Activated T-cell treated with anti-CD3 and anti-CD28 coated beads, Interleukin-2, amount 50 U/mL, for 24 hours (primary cell): ENCODE measurements at regions not wholly inside any gene's neighbourhood (a gene's known extent, or its start where the extent isn't known, plus 50 kb on each side); places are given as distances from the start of the nearest gene placed in this dataset.

Experiments
- DNase-seq: peaks from one replicate; pipeline ENCODE4 v3.0.0-alpha.2; 2020
- H3K27ac Mint-ChIP-seq: 2 replicates; pipeline ENCODE4 v1.8.0; 2020; ENCODE audit warnings: mild to moderate bottlenecking, mixed read lengths
- H3K27me3 Mint-ChIP-seq: 2 replicates; pipeline ENCODE4 v1.8.0; 2020; ENCODE audit warnings: mixed read lengths
- H3K36me3 Mint-ChIP-seq: 2 replicates; pipeline ENCODE4 v1.8.0; 2020; ENCODE audit warnings: low read depth, mixed read lengths
- H3K4me1 Mint-ChIP-seq: 2 replicates; pipeline ENCODE4 v1.8.0; 2020; ENCODE audit warnings: low read depth, mixed read lengths
- H3K4me3 Mint-ChIP-seq: 2 replicates; pipeline ENCODE4 v1.8.0; 2020; ENCODE audit warnings: mild to moderate bottlenecking, moderate library complexity, mixed read lengths
- H3K9me3 Mint-ChIP-seq: 2 replicates; pipeline ENCODE4 v1.8.0; 2020; ENCODE audit warnings: mixed read lengths

GRCh38 chr6:125558241-125558843 is 191.1 kb upstream of the HEY2 start:
- no peak for DNase-seq
- H3K27me3 Mint-ChIP-seq, result peaks cover 11% of the 10 kb centered on the region
- H3K9me3 Mint-ChIP-seq, result no peaks in the 10 kb centered on the region
- no peak overlapping the region for H3K4me3 Mint-ChIP-seq
- H3K27ac Mint-ChIP-seq, result no peak overlapping the region
- no peaks in the 10 kb centered on the region for H3K4me1 Mint-ChIP-seq
- no peaks in the 10 kb centered on the region for H3K36me3 Mint-ChIP-seq

GRCh38 chr6:125558907-125559306 is 190.5 kb upstream of the HEY2 start:
- H3K4me3 Mint-ChIP-seq, result no peak overlapping the region
- H3K27me3 Mint-ChIP-seq, result peaks cover 11% of the 10 kb centered on the region
- no peaks in the 10 kb centered on the region for H3K36me3 Mint-ChIP-seq
- no peak for DNase-seq
- H3K9me3 Mint-ChIP-seq, result no peaks in the 10 kb centered on the region
- H3K4me1 Mint-ChIP-seq, result no peaks in the 10 kb centered on the region
- H3K27ac Mint-ChIP-seq, result no peak overlapping the region

GRCh38 chr6:125562156-125562555 is 187.3 kb upstream of the HEY2 start:
- H3K27me3 Mint-ChIP-seq, result peaks cover 17% of the 10 kb centered on the region
- no peaks in the 10 kb centered on the region for H3K4me1 Mint-ChIP-seq
- no peak overlapping the region for H3K4me3 Mint-ChIP-seq
- H3K9me3 Mint-ChIP-seq, result no peaks in the 10 kb centered on the region
- no peak for DNase-seq
- H3K27ac Mint-ChIP-seq, result no peak overlapping the region
- no peaks in the 10 kb centered on the region for H3K36me3 Mint-ChIP-seq

- H3K4me1 Mint-ChIP-seq, result no peaks in the 10 kb centered on the region
- no peak overlapping the region for H3K27ac Mint-ChIP-seq
- H3K4me3 Mint-ChIP-seq, result no peak overlapping the region
- no peaks in the 10 kb centered on the region for H3K9me3 Mint-ChIP-seq
- H3K36me3 Mint-ChIP-seq, result no peaks in the 10 kb centered on the region
- DNase-seq, result no peak
- H3K27me3 Mint-ChIP-seq, result peaks cover 17% of the 10 kb centered on the region
Measured at GRCh38 chr6:125564941-125565340, 184.5 kb upstream of the HEY2 start.

GRCh38 chr6:125567407-125567806 is 182.0 kb upstream of the HEY2 start:
- DNase-seq, result no peak
- Mint-ChIP-seq H3K4me1 (no peaks in the 10 kb centered on the region), H3K9me3 (no peaks in the 10 kb centered on the region), H3K27ac (no peak overlapping the region), H3K27me3 (peaks cover 17% of the 10 kb centered on the region), H3K36me3 (no peaks in the 10 kb centered on the region), H3K4me3 (no peak overlapping the region)

- DNase-seq, result no peak
- H3K27ac Mint-ChIP-seq, result no peak overlapping the region
- peaks cover 17% of the 10 kb centered on the region for H3K27me3 Mint-ChIP-seq
- no peaks in the 10 kb centered on the region for H3K9me3 Mint-ChIP-seq
- no peaks in the 10 kb centered on the region for H3K36me3 Mint-ChIP-seq
- H3K4me3 Mint-ChIP-seq, result no peak overlapping the region
- no peaks in the 10 kb centered on the region for H3K4me1 Mint-ChIP-seq
Measured at GRCh38 chr6:125568609-125569008, 180.8 kb upstream of the HEY2 start.

GRCh38 chr6:125570526-125570925 is 178.9 kb upstream of the HEY2 start:
- Mint-ChIP-seq H3K4me1 (no peaks in the 10 kb centered on the region), H3K9me3 (no peaks in the 10 kb centered on the region), H3K36me3 (no peaks in the 10 kb centered on the region), H3K27ac (no peak overlapping the region), H3K27me3 (peaks cover 6% of the 10 kb centered on the region), H3K4me3 (no peak overlapping the region)
- DNase-seq, result no peak

- Mint-ChIP-seq H3K36me3 (no peaks in the 10 kb centered on the region), H3K4me3 (no peak overlapping the region), H3K27ac (no peak overlapping the region), H3K27me3 (peaks cover 6% of the 10 kb centered on the region), H3K4me1 (no peaks in the 10 kb centered on the region), H3K9me3 (no peaks in the 10 kb centered on the region)
- DNase-seq, result no peak
Measured at GRCh38 chr6:125571207-125571755, 178.2 kb upstream of the HEY2 start.

GRCh38 chr6:125574604-125575003 is 174.8 kb upstream of the HEY2 start:
- H3K9me3 Mint-ChIP-seq, result no peaks in the 10 kb centered on the region
- H3K27me3 Mint-ChIP-seq, result peaks cover 20% of the 10 kb centered on the region
- DNase-seq, result no peak
- H3K36me3 Mint-ChIP-seq, result no peaks in the 10 kb centered on the region
- no peak overlapping the region for H3K27ac Mint-ChIP-seq
- no peaks in the 10 kb centered on the region for H3K4me1 Mint-ChIP-seq
- no peak overlapping the region for H3K4me3 Mint-ChIP-seq

- no peak for DNase-seq
- H3K27me3 Mint-ChIP-seq, result peaks cover 27% of the 10 kb centered on the region
- H3K27ac Mint-ChIP-seq, result no peak overlapping the region
- no peaks in the 10 kb centered on the region for H3K4me1 Mint-ChIP-seq
- no peak overlapping the region for H3K4me3 Mint-ChIP-seq
- H3K36me3 Mint-ChIP-seq, result no peaks in the 10 kb centered on the region
- no peaks in the 10 kb centered on the region for H3K9me3 Mint-ChIP-seq
Measured at GRCh38 chr6:125577124-125577662, 172.2 kb upstream of the HEY2 start.

- no peak overlapping the region for H3K27ac Mint-ChIP-seq
- H3K36me3 Mint-ChIP-seq, result no peaks in the 10 kb centered on the region
- H3K4me3 Mint-ChIP-seq, result no peak overlapping the region
- no peaks in the 10 kb centered on the region for H3K4me1 Mint-ChIP-seq
- no peak for DNase-seq
- H3K9me3 Mint-ChIP-seq, result no peaks in the 10 kb centered on the region
- H3K27me3 Mint-ChIP-seq, result peaks cover 36% of the 10 kb centered on the region
Measured at GRCh38 chr6:125584468-125584939, 164.9 kb upstream of the HEY2 start.

GRCh38 chr6:125585470-125585869 is 164.0 kb upstream of the HEY2 start:
- no peaks in the 10 kb centered on the region for H3K9me3 Mint-ChIP-seq
- no peak overlapping the region for H3K27ac Mint-ChIP-seq
- H3K27me3 Mint-ChIP-seq, result peaks cover 38% of the 10 kb centered on the region
- no peak for DNase-seq
- H3K4me3 Mint-ChIP-seq, result no peak overlapping the region
- no peaks in the 10 kb centered on the region for H3K36me3 Mint-ChIP-seq
- H3K4me1 Mint-ChIP-seq, result no peaks in the 10 kb centered on the region

GRCh38 chr6:125586074-125586473 is 163.4 kb upstream of the HEY2 start:
- peaks cover 38% of the 10 kb centered on the region for H3K27me3 Mint-ChIP-seq
- no peak overlapping the region for H3K27ac Mint-ChIP-seq
- H3K9me3 Mint-ChIP-seq, result no peaks in the 10 kb centered on the region
- no peak for DNase-seq
- no peak overlapping the region for H3K4me3 Mint-ChIP-seq
- no peaks in the 10 kb centered on the region for H3K4me1 Mint-ChIP-seq
- H3K36me3 Mint-ChIP-seq, result no peaks in the 10 kb centered on the region

GRCh38 chr6:125586605-125587004 is 162.8 kb upstream of the HEY2 start:
- H3K4me1 Mint-ChIP-seq, result no peaks in the 10 kb centered on the region
- DNase-seq, result no peak
- H3K9me3 Mint-ChIP-seq, result no peaks in the 10 kb centered on the region

More at GRCh38 chr6:125586605-125587004, 162.8 kb upstream of the HEY2 start:
- Mint-ChIP-seq H3K27me3 (peaks cover 36% of the 10 kb centered on the region), H3K4me3 (no peak overlapping the region), H3K36me3 (no peaks in the 10 kb centered on the region), H3K27ac (no peak overlapping the region)
